ENCODE measurements at regions not wholly inside any gene's neighbourhood (a gene's known extent, or its start where the extent isn't known, plus 50 kb on each side); places are given as distances from the start of the nearest gene placed in this dataset.
A peak's percentile ranks its signal among the peaks of the same experiment; 100 is the strongest.

GRCh38 chr12:67069451-67070306 is 199.5 kb upstream of the CAND1 start:
- ChIA-PET POLR2A (no interaction called here), CTCF (no interaction called here)
- intact Hi-C loops (cut with micrococcal nuclease; ENCODE audit: unreplicated experiment) (no loop called here), in situ Hi-C loops (cut with HindIII; ENCODE audit: low pct_unique_long_range_greater_than_20kb, low sequenced_read_pairs) (no loop called here)
- Histone ChIP-seq H3K27me3 (ENCODE audit: control insufficient read depth, insufficient read depth, low read length) (peaks cover 9% of the 10 kb centered on the region), H3K27ac (ENCODE audit: low read length) (no peak overlapping the region), H3K36me3 (ENCODE audit: control insufficient read depth, insufficient read depth, low read length) (no peaks in the 10 kb centered on the region), H3K4me3 (ENCODE audit: low read depth in 2 of 2, low read length in 2 of 2) (peak overlapping the region; percentile 42 to 58), H3K4me1 (ENCODE audit: control insufficient read depth, insufficient read depth, low read length) (no peaks in the 10 kb centered on the region; the same call in 1 of the 2 replicates), H3K9me3 (ENCODE audit: control insufficient read depth, insufficient read depth, low read depth, low read length) (no peaks in the 10 kb centered on the region)
- BruUV-seq (replicated peaks) = no TSS peak
- peak; percentile 32 for TF ChIP-seq CTCF (IDR thresholded peaks at IDR 0.05)
- TF ChIP-seq POLR2AphosphoS5 (IDR thresholded peaks at IDR 0.05; ENCODE audit: low read depth, low read length) = no peak
- no peak for TF ChIP-seq TCF7L2 (IDR thresholded peaks at IDR 0.05; ENCODE audit: low read depth, low read length)
- DNase-seq (ENCODE audit: low read depth, low spot score) (no peak), ATAC-seq (peak; percentile 83)

- Histone ChIP-seq H3K4me3 (ENCODE audit: low read depth in 2 of 2, low read length in 2 of 2) (peak overlapping the region in 1 of 2 experiments; percentile 58; a peak in 1 of 4 replicates), H3K9me3 (ENCODE audit: control insufficient read depth, insufficient read depth, low read depth, low read length) (no peaks in the 10 kb centered on the region), H3K4me1 (ENCODE audit: control insufficient read depth, insufficient read depth, low read length) (no peaks in the 10 kb centered on the region; the same call in 1 of the 2 replicates), H3K27me3 (ENCODE audit: control insufficient read depth, insufficient read depth, low read length) (peaks cover 12% of the 10 kb centered on the region), H3K27ac (ENCODE audit: low read length) (no peak overlapping the region), H3K36me3 (ENCODE audit: control insufficient read depth, insufficient read depth, low read length) (no peaks in the 10 kb centered on the region)
- BruUV-seq (replicated peaks) = no TSS peak
- ATAC-seq (no peak), DNase-seq (ENCODE audit: low read depth, low spot score) (no peak)
- intact Hi-C loops (cut with micrococcal nuclease; ENCODE audit: unreplicated experiment) (no loop called here), in situ Hi-C loops (cut with HindIII; ENCODE audit: low pct_unique_long_range_greater_than_20kb, low sequenced_read_pairs) (no loop called here)
- ChIA-PET POLR2A (no interaction called here), CTCF (no interaction called here)
- TF ChIP-seq CTCF (IDR thresholded peaks at IDR 0.05) (no peak), SIN3A (IDR thresholded peaks at IDR 0.05; ENCODE audit: borderline replicate concordance, insufficient read depth, low read depth, low read length) (no peak), TCF7L2 (IDR thresholded peaks at IDR 0.05; ENCODE audit: low read depth, low read length) (no peak), POLR2AphosphoS5 (IDR thresholded peaks at IDR 0.05; ENCODE audit: low read depth, low read length) (no peak), REST (IDR thresholded peaks at IDR 0.05; ENCODE audit: insufficient read depth in 1 of 2, low read depth in 2 of 2, low read length in 1 of 2) (no peak)
These were observed 198.9 kb upstream of the CAND1 start for GRCh38 chr12:67070307-67070600.

All from Panc1 (cell line).